SK-N-SH (cell line): ENCODE measurements at regions not wholly inside any gene's neighbourhood (a gene's known extent, or its start where the extent isn't known, plus 50 kb on each side); places are given as distances from the start of the nearest gene placed in this dataset.

ENCODE experiments used
- CHD2 ChIP-seq: fragments of 150-350 bp; IDR thresholded peaks from 2 replicates; pipeline ENCODE4 v1.6.1; 2018; ENCODE audit warnings: low read length; ENCODE audit not compliant: partially characterized antibody
- EP300 ChIP-seq, 2 experiments: IDR thresholded peaks; 2 replicates each; pipeline versions ENCODE4 v1.4.0 to v1.6.1; 2012; ENCODE audit warnings: borderline replicate concordance in 1 of 2, low read depth in 1 of 2, low read length in 1 of 2
- EZH2phosphoT487 ChIP-seq: fragments of 200-600 bp; sonication (generic); IDR thresholded peaks from 2 replicates; pipeline ENCODE4 v1.6.1; 2017; ENCODE audit warnings: low read depth, mixed run types, mild to moderate bottlenecking, antibody characterized with exemption, moderate library complexity, borderline replicate concordance
- FOXJ3 ChIP-seq: sonication (generic); formaldehyde crosslinking; IDR thresholded peaks from 2 replicates; pipeline ENCODE4 v1.5.1; 2020; ENCODE audit warnings: mild to moderate bottlenecking, missing genetic modification reagents
- JUND ChIP-seq: IDR thresholded peaks from 2 replicates; pipeline ENCODE4 v1.4.0; 2012
- NRF1 ChIP-seq: IDR thresholded peaks from 2 replicates; pipeline ENCODE4 v1.6.1; 2012; ENCODE audit warnings: low read depth, mild to moderate bottlenecking, low read length
- SMC3 ChIP-seq: IDR thresholded peaks from 2 replicates; pipeline ENCODE4 v1.6.1; 2012; ENCODE audit warnings: low read depth, low read length, improper control_type of control experiment
- YY1 ChIP-seq: IDR thresholded peaks from 2 replicates; pipeline ENCODE4 v1.4.0; 2012; ENCODE audit warnings: low read depth, mild to moderate bottlenecking
- TF ChIP-seq, protein P1 (sequence below): IDR thresholded peaks from 2 replicates; pipeline ENCODE4 v1.4.0; 2012; ENCODE audit warnings: low read depth
- TF ChIP-seq, protein P2 (sequence below): fragments of 200-600 bp; sonication (generic); IDR thresholded peaks from 2 replicates; pipeline ENCODE4 v1.6.1; 2017; ENCODE audit warnings: antibody characterized with exemption, mild to moderate bottlenecking, moderate library complexity
- TF ChIP-seq, protein P3 (sequence below): IDR thresholded peaks from 2 replicates; pipeline ENCODE4 v1.4.0; 2012; ENCODE audit warnings: low read depth, borderline replicate concordance

DNA sequence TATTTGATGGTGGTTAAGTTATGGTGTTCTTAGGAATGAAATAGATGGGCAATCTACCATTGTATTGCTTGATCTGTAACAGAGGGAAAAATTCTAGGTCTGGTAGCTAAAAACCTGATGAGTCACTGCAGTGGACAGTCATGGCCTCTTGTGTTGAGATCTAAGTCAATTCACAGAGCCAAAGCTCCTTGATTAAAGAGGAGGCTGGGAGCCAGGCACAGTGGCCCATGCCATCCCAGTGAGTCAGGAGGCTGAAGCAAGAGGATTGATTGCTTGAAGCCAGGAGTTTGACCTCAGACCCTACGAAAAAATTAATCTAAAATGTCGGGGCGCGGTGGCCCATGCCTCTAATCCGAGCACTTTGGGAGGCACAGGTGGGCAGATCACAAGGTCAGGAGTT lies 67.1 kb upstream of the KPNA3 start:
- TF ChIP-seq JUND = peak; percentile 88
- TF ChIP-seq, protein P1, sequence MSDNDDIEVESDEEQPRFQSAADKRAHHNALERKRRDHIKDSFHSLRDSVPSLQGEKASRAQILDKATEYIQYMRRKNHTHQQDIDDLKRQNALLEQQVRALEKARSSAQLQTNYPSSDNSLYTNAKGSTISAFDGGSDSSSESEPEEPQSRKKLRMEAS = peak; percentile 47; the same call in 1 of the 2 replicates
- TF ChIP-seq, protein P2, sequence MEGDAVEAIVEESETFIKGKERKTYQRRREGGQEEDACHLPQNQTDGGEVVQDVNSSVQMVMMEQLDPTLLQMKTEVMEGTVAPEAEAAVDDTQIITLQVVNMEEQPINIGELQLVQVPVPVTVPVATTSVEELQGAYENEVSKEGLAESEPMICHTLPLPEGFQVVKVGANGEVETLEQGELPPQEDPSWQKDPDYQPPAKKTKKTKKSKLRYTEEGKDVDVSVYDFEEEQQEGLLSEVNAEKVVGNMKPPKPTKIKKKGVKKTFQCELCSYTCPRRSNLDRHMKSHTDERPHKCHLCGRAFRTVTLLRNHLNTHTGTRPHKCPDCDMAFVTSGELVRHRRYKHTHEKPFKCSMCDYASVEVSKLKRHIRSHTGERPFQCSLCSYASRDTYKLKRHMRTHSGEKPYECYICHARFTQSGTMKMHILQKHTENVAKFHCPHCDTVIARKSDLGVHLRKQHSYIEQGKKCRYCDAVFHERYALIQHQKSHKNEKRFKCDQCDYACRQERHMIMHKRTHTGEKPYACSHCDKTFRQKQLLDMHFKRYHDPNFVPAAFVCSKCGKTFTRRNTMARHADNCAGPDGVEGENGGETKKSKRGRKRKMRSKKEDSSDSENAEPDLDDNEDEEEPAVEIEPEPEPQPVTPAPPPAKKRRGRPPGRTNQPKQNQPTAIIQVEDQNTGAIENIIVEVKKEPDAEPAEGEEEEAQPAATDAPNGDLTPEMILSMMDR = no peak
- no peak for TF ChIP-seq EZH2phosphoT487
- TF ChIP-seq YY1 = peak; percentile 56; the same call in 1 of the 2 replicates
- no peak for TF ChIP-seq FOXJ3 (CRISPR knock-in tag)
- TF ChIP-seq NRF1 = no peak
- TF ChIP-seq, protein P3, sequence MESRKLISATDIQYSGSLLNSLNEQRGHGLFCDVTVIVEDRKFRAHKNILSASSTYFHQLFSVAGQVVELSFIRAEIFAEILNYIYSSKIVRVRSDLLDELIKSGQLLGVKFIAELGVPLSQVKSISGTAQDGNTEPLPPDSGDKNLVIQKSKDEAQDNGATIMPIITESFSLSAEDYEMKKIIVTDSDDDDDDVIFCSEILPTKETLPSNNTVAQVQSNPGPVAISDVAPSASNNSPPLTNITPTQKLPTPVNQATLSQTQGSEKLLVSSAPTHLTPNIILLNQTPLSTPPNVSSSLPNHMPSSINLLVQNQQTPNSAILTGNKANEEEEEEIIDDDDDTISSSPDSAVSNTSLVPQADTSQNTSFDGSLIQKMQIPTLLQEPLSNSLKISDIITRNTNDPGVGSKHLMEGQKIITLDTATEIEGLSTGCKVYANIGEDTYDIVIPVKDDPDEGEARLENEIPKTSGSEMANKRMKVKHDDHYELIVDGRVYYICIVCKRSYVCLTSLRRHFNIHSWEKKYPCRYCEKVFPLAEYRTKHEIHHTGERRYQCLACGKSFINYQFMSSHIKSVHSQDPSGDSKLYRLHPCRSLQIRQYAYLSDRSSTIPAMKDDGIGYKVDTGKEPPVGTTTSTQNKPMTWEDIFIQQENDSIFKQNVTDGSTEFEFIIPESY = 0 out of 2 replicates have a peak, but pooled peaks have one; percentile 14
- TF ChIP-seq CHD2 = no peak
- no peak for TF ChIP-seq SMC3
- peak in 1 of 2 experiments; percentile 65; a peak in 1 of 4 replicates for TF ChIP-seq EP300 (IDR thresholded peaks at IDR 0.05; ENCODE audit: borderline replicate concordance in 1 of 2, low read depth in 1 of 2, low read length in 1 of 2)
